ENCODE measurements at regions not wholly inside any gene's neighbourhood (a gene's known extent, or its start where the extent isn't known, plus 50 kb on each side); places are given as distances from the start of the nearest gene placed in this dataset.

DNA sequence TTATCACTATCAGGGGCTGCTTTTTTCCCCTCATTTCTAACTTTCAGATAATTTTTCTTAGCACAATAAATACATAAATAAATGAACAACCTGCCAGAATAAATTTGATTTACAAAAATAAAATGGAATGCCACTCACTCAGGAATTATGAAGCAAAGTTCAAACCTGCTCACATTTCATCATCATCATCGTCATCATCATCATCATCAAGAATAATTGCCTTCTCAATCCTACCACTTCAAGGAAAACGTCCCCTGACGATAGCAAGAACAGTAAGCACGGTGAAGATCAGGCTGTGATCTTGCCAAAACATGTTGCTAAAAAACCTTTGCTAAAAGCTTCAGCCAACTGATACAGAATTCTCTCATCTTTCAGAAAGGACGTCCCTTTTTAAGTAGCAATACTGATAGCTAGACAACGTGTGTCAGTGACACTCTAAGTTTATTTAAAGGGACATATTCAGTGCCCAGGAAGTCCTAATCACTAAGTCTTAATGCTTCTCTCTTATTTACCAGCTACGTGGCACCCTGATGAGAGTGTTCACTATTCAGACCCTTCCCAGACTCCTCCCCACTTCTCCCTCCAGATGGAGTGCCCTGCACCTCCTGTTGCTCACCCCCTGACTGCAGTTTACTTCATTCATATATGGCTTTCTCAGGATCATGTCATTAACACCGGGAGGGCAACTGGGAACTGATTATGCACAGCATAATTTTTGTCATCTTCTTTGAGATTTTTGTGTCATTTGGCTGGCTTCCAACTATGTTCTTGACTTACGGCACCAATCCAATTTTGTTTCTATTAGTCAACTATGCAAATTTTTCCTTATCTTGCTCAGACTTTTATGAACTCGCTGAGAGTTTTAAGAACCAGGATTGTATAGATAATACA is 200.1 kb upstream of the GUCY1A2 start:
- Mint-ChIP-seq H3K36me3 (ENCODE audit: low read depth) (no peaks in the 10 kb centered on the region), H3K4me1 (ENCODE audit: low read depth) (no peaks in the 10 kb centered on the region), H3K9me3 (ENCODE audit: insufficient read depth) (no peaks in the 10 kb centered on the region), H3K27ac (no peak overlapping the region), H3K27me3 (ENCODE audit: low read depth) (no peaks in the 10 kb centered on the region), H3K4me3 (no peak overlapping the region)
- ChIA-PET CTCF (no interaction called here), POLR2A (no interaction called here)
- ATAC-seq, result no peak
- DNase-seq, result no peak

DNA sequence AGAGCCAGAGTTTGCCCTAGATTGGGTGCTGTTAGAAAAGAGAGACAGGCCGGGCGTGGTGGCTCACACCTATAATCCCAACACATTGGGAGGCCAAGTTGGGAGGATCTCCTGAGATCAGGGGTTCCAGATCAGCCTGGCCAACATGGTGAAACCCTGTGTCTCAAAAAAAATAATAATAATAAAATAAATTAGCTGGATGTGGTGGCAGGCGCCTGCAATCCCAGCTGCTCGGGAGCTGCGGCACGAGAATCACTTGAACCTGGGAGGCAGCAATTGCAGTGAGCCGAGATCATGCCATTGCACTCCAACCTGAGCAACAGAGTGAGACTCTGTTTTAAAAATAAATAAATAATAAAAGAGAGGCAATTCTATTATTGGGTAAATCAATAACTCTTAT is 199.2 kb upstream of the GUCY1A2 start:
- H3K4me3 Mint-ChIP-seq, result no peak overlapping the region
- ATAC-seq, result no peak
- H3K27ac Mint-ChIP-seq, result no peak overlapping the region
- no peaks in the 10 kb centered on the region for H3K4me1 Mint-ChIP-seq (ENCODE audit: low read depth)
- ChIA-PET CTCF (no interaction called here), POLR2A (no interaction called here)
- DNase-seq, result no peak
- H3K36me3 Mint-ChIP-seq (ENCODE audit: low read depth), result no peaks in the 10 kb centered on the region
- no peaks in the 10 kb centered on the region for H3K9me3 Mint-ChIP-seq (ENCODE audit: insufficient read depth)
- H3K27me3 Mint-ChIP-seq (ENCODE audit: low read depth), result no peaks in the 10 kb centered on the region

DNA sequence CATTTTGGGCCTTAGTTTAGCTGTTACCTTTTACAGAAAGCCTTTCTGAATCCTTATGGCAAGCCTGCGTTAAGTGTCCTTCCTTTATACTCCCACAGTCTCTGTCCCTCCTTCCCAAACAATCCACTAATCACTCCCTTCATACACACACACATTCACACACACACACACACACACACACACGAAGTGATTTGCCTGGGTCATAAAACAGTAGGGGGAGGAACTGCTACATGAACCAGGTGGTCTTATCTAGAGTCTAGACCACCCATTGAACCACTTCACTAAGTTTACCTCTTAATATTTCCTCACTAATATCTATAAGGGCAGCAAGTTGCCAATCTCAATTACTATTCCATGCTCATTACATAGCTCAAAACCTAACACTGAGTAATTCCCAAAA is 196.7 kb upstream of the GUCY1A2 start:
- H3K4me3 Mint-ChIP-seq, result no peak overlapping the region

DNA sequence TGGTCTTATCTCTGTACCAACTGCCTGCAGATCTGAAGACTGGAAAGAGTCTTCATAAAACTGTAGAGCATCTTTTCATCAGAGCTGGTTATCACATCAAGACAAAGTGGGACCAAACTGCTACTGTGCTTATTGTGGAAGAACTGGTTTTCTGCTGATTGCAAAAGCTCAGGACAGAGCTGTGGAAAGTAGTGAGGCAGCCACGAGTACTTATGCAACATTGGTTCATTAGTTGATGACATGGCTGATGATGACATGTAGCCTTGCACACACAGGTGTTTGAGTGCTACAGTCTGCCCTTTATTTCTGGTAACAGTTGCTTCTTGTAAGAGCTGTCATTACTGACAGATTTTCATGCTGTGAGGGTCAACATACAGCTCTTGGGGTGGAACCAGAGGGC is 185.4 kb upstream of the GUCY1A2 start:
- ATAC-seq (no peak), DNase-seq (no peak)
- ChIA-PET POLR2A (no interaction called here), CTCF (no interaction called here)
- H3K27ac Mint-ChIP-seq, result no peak overlapping the region
- no peaks in the 10 kb centered on the region for H3K27me3 Mint-ChIP-seq (ENCODE audit: low read depth)
- H3K9me3 Mint-ChIP-seq (ENCODE audit: insufficient read depth), result no peaks in the 10 kb centered on the region
- H3K4me1 Mint-ChIP-seq (ENCODE audit: low read depth), result no peaks in the 10 kb centered on the region
- H3K4me3 Mint-ChIP-seq, result no peak overlapping the region
- no peaks in the 10 kb centered on the region for H3K36me3 Mint-ChIP-seq (ENCODE audit: low read depth)

More for the DNA sequence above, 196.7 kb upstream of the GUCY1A2 start:
- no peaks in the 10 kb centered on the region for H3K36me3 Mint-ChIP-seq (ENCODE audit: low read depth)
- ATAC-seq (no peak), DNase-seq (no peak)
- ChIA-PET CTCF (no interaction called here), POLR2A (no interaction called here)
- H3K9me3 Mint-ChIP-seq (ENCODE audit: insufficient read depth), result no peaks in the 10 kb centered on the region
- H3K27ac Mint-ChIP-seq, result no peak overlapping the region
- no peaks in the 10 kb centered on the region for H3K27me3 Mint-ChIP-seq (ENCODE audit: low read depth)
- H3K4me1 Mint-ChIP-seq (ENCODE audit: low read depth), result no peaks in the 10 kb centered on the region

DNA sequence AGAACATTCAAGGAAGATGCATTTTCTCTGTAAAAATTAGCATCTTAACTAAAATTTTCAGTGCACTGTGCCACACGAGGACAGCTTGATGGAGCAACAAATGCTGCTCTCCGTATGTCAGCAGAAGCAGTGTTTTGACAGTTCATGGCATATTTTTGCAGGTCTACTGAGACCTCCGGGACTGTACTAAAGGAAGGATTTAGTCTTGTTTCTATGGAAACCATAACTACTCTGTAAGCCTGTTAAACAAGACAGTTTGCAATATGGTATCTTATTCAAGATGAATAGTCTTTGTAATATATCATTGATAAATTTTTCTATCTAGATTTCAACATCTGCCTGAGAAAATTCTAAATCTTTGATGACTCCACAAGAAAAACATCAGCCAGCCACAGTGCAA is 184.0 kb upstream of the GUCY1A2 start:
- Mint-ChIP-seq H3K36me3 (ENCODE audit: low read depth) (no peaks in the 10 kb centered on the region), H3K4me3 (no peak overlapping the region), H3K9me3 (ENCODE audit: insufficient read depth) (no peaks in the 10 kb centered on the region), H3K27me3 (ENCODE audit: low read depth) (no peaks in the 10 kb centered on the region), H3K27ac (no peak overlapping the region), H3K4me1 (ENCODE audit: low read depth) (no peaks in the 10 kb centered on the region)
- POLR2A ChIA-PET, result no interaction called here
- DNase-seq (no peak), ATAC-seq (no peak)
- CTCF ChIA-PET, result no interaction called here

DNA sequence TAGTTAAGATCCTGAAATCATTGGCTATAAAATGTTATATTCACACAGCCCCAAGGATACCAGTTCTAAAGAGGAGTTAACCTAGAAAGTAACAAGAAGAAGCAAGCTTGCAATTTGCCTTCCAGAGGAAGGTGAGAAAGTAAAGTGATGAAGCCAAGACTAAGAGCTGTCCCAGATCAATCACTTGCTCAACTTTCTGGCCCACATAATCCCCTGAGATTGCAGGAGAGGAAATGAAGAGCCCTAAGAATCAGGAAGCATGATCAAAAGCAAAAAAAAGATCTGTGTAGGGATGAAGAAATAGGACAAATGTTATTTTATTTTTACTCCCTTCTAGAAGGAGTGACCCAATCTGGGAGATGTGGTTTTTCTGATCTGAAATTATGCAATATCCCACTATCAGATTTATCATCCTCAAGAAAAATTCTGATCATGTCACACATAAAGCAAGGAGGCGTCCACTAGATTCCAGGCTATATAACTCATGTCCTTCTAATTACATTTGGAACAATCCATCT is 180.3 kb upstream of the GUCY1A2 start:
- Mint-ChIP-seq H3K36me3 (ENCODE audit: low read depth) (no peaks in the 10 kb centered on the region), H3K9me3 (ENCODE audit: insufficient read depth) (no peaks in the 10 kb centered on the region), H3K27ac (no peak overlapping the region), H3K4me1 (ENCODE audit: low read depth) (no peaks in the 10 kb centered on the region), H3K27me3 (ENCODE audit: low read depth) (no peaks in the 10 kb centered on the region), H3K4me3 (no peak overlapping the region)
- ChIA-PET CTCF (no interaction called here), POLR2A (no interaction called here)
- no peak for ATAC-seq
- no peak for DNase-seq

DNA sequence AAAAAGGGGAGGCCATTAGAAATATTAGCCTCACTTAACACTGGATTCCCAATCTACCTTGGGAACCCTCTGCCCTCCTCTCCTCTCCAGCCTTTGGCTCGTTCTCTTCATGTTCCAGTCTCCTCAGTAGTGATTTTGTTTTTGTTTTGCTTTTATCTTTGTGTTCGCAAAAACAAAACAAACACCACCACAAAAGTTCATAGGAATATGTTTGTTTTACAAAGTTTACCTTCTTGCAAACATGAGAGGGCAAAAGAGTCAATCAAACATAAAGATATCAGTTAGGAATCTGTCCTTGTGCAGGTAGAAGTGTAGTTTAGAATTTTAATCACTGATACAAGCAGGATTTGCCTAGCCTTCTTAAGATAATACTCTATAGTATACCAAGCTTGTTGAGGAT is 179.7 kb upstream of the GUCY1A2 start:
- CTCF ChIA-PET, result no interaction called here

DNA sequence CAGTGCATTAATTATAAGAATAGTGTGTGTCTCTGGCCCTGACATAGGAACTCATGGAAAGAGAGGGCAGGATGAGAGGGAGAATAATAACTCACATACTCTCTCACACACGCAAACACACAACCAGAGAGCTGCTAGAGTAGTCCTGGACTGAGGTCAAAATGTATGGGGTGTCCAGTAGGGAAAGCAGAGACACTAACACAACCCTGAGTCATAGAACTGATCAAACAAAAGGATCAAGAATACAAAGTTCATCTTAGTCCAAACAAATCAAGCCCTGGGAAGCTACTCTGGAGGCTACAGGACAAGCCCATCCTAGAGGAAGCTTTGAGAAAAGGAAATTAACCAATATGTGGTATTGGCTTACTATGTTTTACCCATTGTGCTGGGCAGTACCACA is 178.5 kb upstream of the GUCY1A2 start:
- Mint-ChIP-seq H3K4me3 (no peak overlapping the region), H3K9me3 (ENCODE audit: insufficient read depth) (no peaks in the 10 kb centered on the region), H3K27ac (no peak overlapping the region), H3K27me3 (ENCODE audit: low read depth) (no peaks in the 10 kb centered on the region), H3K4me1 (ENCODE audit: low read depth) (no peaks in the 10 kb centered on the region), H3K36me3 (ENCODE audit: low read depth) (no peaks in the 10 kb centered on the region)
- ChIA-PET CTCF (no interaction called here), POLR2A (no interaction called here)
- DNase-seq (no peak), ATAC-seq (no peak)

More for the DNA sequence above, 179.7 kb upstream of the GUCY1A2 start:
- no peaks in the 10 kb centered on the region for H3K36me3 Mint-ChIP-seq (ENCODE audit: low read depth)
- POLR2A ChIA-PET, result no interaction called here
- DNase-seq (no peak), ATAC-seq (no peak)
- H3K27me3 Mint-ChIP-seq (ENCODE audit: low read depth), result no peaks in the 10 kb centered on the region
- H3K4me3 Mint-ChIP-seq, result no peak overlapping the region
- H3K4me1 Mint-ChIP-seq (ENCODE audit: low read depth), result no peaks in the 10 kb centered on the region
- no peak overlapping the region for H3K27ac Mint-ChIP-seq
- H3K9me3 Mint-ChIP-seq (ENCODE audit: insufficient read depth), result no peaks in the 10 kb centered on the region

DNA sequence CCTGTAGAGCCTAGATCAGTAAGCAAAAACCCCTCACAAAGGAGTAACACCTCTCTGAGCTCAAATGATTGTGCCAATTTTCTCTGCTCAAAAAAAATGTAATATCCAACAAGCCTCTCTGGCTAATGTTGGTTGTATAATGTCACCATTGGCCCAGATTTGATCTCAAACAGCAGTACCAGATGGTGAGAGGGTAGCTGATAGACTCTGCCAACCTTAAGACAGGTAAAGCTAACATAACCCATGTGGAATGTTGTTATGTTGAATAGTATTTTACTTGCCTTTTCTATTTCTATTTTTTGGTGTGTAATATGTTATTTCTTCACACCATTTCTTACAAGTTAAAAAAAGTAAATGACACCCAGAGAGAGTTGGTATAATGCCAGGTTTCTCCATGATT is 166.7 kb upstream of the GUCY1A2 start:
- Mint-ChIP-seq H3K27me3 (ENCODE audit: low read depth) (no peaks in the 10 kb centered on the region), H3K4me3 (no peak overlapping the region), H3K36me3 (ENCODE audit: low read depth) (no peaks in the 10 kb centered on the region), H3K27ac (no peak overlapping the region), H3K4me1 (ENCODE audit: low read depth) (no peaks in the 10 kb centered on the region), H3K9me3 (ENCODE audit: insufficient read depth) (no peaks in the 10 kb centered on the region)
- ATAC-seq (no peak), DNase-seq (no peak)
- POLR2A ChIA-PET, result no interaction called here
- CTCF ChIA-PET, result no interaction called here

DNA sequence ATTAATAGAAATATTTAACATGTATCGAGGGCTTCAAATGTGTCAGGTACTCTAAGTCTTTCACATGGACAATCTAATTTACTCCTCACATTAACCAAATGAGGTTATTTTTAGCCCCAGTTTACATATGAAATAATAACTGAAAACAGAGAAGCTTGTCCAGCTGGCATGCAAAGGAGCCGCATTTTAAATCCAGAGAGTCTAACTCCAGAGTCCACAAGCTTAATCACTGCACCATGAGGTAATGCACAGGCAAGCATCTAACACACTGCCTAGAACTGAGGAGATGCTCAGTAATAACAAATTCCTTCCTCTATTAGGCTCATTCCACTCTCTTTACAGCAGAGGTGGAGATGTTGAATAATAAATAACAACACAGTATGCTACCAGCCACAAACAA is 165.7 kb upstream of the GUCY1A2 start:
- CTCF ChIA-PET, result no interaction called here
- DNase-seq (no peak), ATAC-seq (no peak)
- Mint-ChIP-seq H3K4me3 (no peak overlapping the region), H3K36me3 (ENCODE audit: low read depth) (no peaks in the 10 kb centered on the region), H3K4me1 (ENCODE audit: low read depth) (no peaks in the 10 kb centered on the region), H3K9me3 (ENCODE audit: insufficient read depth) (no peaks in the 10 kb centered on the region), H3K27ac (no peak overlapping the region), H3K27me3 (ENCODE audit: low read depth) (no peaks in the 10 kb centered on the region)
- POLR2A ChIA-PET, result no interaction called here

DNA sequence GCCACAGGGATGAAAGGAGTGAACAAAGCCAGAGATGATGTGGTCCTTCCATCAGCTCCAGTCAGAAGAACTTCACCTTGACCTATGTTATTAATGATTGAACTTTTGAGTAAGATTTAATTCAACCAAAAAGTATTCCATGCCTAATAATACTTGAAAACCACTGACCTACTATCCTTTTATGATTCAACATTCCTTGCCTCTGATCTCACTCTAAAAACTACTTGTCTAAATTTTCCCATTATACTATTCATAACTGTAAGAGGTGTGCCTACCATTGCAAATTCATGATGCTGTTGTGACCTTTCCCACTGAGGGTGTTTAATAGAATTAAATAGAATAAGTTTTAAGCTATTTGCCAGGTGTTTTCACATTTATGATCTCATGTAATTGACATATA is 164.7 kb upstream of the GUCY1A2 start:
- ChIA-PET CTCF (no interaction called here), POLR2A (no interaction called here)
- no peak overlapping the region for H3K4me3 Mint-ChIP-seq
- no peaks in the 10 kb centered on the region for H3K27me3 Mint-ChIP-seq (ENCODE audit: low read depth)
- H3K36me3 Mint-ChIP-seq (ENCODE audit: low read depth), result no peaks in the 10 kb centered on the region
- no peak overlapping the region for H3K27ac Mint-ChIP-seq
- no peaks in the 10 kb centered on the region for H3K9me3 Mint-ChIP-seq (ENCODE audit: insufficient read depth)
- DNase-seq (no peak), ATAC-seq (no peak)
- no peaks in the 10 kb centered on the region for H3K4me1 Mint-ChIP-seq (ENCODE audit: low read depth)

DNA sequence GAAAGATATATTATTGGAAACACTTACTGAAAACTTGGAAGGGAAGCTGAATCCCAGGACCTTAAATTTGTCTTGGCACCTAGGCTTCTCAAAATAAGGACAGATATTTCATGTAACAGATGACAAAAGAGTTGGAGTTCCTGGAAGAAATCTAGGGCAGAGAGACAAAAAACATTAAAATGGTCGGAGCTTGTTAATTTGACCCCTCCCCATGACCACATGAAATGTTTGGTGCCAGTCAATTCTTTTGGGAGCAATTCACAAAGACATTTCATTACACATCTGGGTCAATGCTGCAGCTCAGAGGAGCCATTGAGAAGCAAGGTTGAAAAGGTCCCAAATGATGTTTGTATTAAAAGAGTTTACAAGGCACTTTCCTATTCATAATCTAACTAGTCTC is 162.0 kb upstream of the GUCY1A2 start:
- no peak for ATAC-seq
- Mint-ChIP-seq H3K27ac (no peak overlapping the region), H3K9me3 (ENCODE audit: insufficient read depth) (peaks cover 6% of the 10 kb centered on the region), H3K36me3 (ENCODE audit: low read depth) (no peaks in the 10 kb centered on the region), H3K4me3 (no peak overlapping the region), H3K27me3 (ENCODE audit: low read depth) (no peaks in the 10 kb centered on the region), H3K4me1 (ENCODE audit: low read depth) (no peaks in the 10 kb centered on the region)
- DNase-seq, result no peak
- CTCF ChIA-PET, result no interaction called here
- POLR2A ChIA-PET, result no interaction called here

DNA sequence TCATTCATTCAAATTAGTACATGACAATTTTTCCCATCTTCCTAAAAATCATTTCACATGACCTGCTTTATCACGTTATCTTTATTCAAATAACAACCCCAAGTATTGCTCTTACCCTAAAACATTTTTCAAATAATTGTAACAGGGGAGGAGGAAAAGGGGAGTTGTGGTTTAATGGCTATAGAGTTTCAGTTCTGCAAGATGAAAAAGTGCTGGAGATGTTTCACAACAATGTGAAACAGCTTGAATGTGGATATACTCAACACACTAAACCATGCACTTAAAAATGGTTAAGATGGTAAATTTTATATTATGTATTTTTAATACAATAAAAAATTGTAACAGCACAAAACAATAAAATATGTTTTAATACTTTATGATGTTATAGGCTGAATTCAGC is 161.6 kb upstream of the GUCY1A2 start:
- no peak overlapping the region for H3K27ac Mint-ChIP-seq
- H3K4me1 Mint-ChIP-seq (ENCODE audit: low read depth), result no peaks in the 10 kb centered on the region
- DNase-seq (no peak), ATAC-seq (no peak)
- peaks cover 6% of the 10 kb centered on the region for H3K9me3 Mint-ChIP-seq (ENCODE audit: insufficient read depth)
- H3K4me3 Mint-ChIP-seq, result no peak overlapping the region
- ChIA-PET POLR2A (no interaction called here), CTCF (no interaction called here)
- H3K27me3 Mint-ChIP-seq (ENCODE audit: low read depth), result no peaks in the 10 kb centered on the region
- H3K36me3 Mint-ChIP-seq (ENCODE audit: low read depth), result no peaks in the 10 kb centered on the region

Data from activated CD8-positive, alpha-beta T cell treated with anti-CD3 and anti-CD28 coated beads, Interleukin-2, amount 10 ng/mL, durations not matched to agents 7 days and 5 days (primary cell).